Adipocyte (in vitro differentiated cells): ENCODE measurements at regions not wholly inside any gene's neighbourhood (a gene's known extent, or its start where the extent isn't known, plus 50 kb on each side); places are given as distances from the start of the nearest gene placed in this dataset.

Source experiments
- DNase-seq: peaks from one replicate; pipeline ENCODE4 v3.0.0-alpha.2; 2015; ENCODE audit warnings: low read depth
- H3K27me3 ChIP-seq: replicated peaks from 2 replicates; pipeline ENCODE4 v1.7.0; 2013; ENCODE audit warnings: mild to moderate bottlenecking, low read length, moderate library complexity; ENCODE audit not compliant: control insufficient read depth, insufficient read depth
- H3K36me3 ChIP-seq: 2 replicates; pipeline ENCODE4 v1.7.0; 2013; ENCODE audit warnings: low read length, mild to moderate bottlenecking, moderate library complexity; ENCODE audit not compliant: control insufficient read depth, insufficient read depth, severe bottlenecking
- H3K4me1 ChIP-seq: 2 replicates; pipeline ENCODE4 v1.7.0; 2013; ENCODE audit warnings: mild to moderate bottlenecking, low read length, moderate library complexity; ENCODE audit not compliant: control insufficient read depth, insufficient read depth
- H3K4me3 ChIP-seq: 2 replicates; pipeline ENCODE4 v1.7.0; 2013; ENCODE audit warnings: mild to moderate bottlenecking, low read length, moderate library complexity
- H3K9ac ChIP-seq: 2 replicates; pipeline ENCODE4 v1.7.0; 2013; ENCODE audit warnings: mild to moderate bottlenecking, low read length, moderate library complexity
- H3K9me3 ChIP-seq: 2 replicates; pipeline ENCODE4 v1.7.0; 2013; ENCODE audit warnings: mild to moderate bottlenecking, low read length, moderate library complexity; ENCODE audit not compliant: control insufficient read depth

- Histone ChIP-seq H3K27me3 (no peaks in the 10 kb centered on the region), H3K4me3 (no peak overlapping the region), H3K9ac (no peak overlapping the region), H3K36me3 (no peaks in the 10 kb centered on the region), H3K9me3 (no peaks in the 10 kb centered on the region), H3K4me1 (no peaks in the 10 kb centered on the region)
- DNase-seq: no peak
Observed at GRCh38 chr5:18967637-18968036, 1020.4 kb downstream of the CDH18 start.

GRCh38 chr5:18968966-18969365 lies 1019.0 kb downstream of the CDH18 start:
- H3K4me1 ChIP-seq: no peaks in the 10 kb centered on the region

GRCh38 chr5:18970000-18970399 lies 1018.0 kb downstream of the CDH18 start:
- H3K4me1 ChIP-seq: no peaks in the 10 kb centered on the region
- no peaks in the 10 kb centered on the region for H3K9me3 ChIP-seq
- H3K9ac ChIP-seq: no peak overlapping the region
- no peaks in the 10 kb centered on the region for H3K27me3 ChIP-seq
- DNase-seq: no peak
- H3K36me3 ChIP-seq: no peaks in the 10 kb centered on the region
- no peak overlapping the region for H3K4me3 ChIP-seq

More at GRCh38 chr5:18968966-18969365, 1019.0 kb downstream of the CDH18 start:
- no peak for DNase-seq
- no peak overlapping the region for H3K9ac ChIP-seq
- no peaks in the 10 kb centered on the region for H3K9me3 ChIP-seq
- H3K4me3 ChIP-seq: no peak overlapping the region
- H3K36me3 ChIP-seq: no peaks in the 10 kb centered on the region
- no peaks in the 10 kb centered on the region for H3K27me3 ChIP-seq

DNA sequence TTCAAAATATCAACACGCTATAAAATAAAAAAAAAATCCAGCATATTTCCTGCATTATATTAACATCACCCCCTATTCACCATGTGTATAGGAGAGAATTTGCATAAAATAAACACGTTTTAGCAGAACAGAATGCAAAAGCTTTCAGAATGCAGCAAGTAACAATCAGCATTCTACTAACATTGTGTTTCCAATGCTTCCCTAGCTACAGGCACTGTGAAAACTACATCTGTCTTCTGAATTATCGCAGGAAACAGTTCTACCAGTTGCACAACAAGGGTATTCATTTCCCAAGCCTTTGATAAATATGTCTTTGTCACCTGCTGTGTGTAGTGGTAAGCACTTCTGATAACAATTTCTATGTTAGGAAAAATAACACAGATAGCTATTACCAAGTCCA lies 1015.8 kb downstream of the CDH18 start:
- Histone ChIP-seq H3K9ac (no peak overlapping the region), H3K27me3 (no peaks in the 10 kb centered on the region), H3K4me1 (no peaks in the 10 kb centered on the region), H3K4me3 (no peak overlapping the region), H3K36me3 (no peaks in the 10 kb centered on the region), H3K9me3 (no peaks in the 10 kb centered on the region)
- DNase-seq: no peak

- no peak for DNase-seq
- H3K36me3 ChIP-seq: no peaks in the 10 kb centered on the region
- H3K9ac ChIP-seq: no peak overlapping the region
- no peak overlapping the region for H3K4me3 ChIP-seq
- H3K27me3 ChIP-seq: no peaks in the 10 kb centered on the region
- H3K4me1 ChIP-seq: no peaks in the 10 kb centered on the region
- H3K9me3 ChIP-seq: no peaks in the 10 kb centered on the region
Observed at GRCh38 chr5:18975624-18976023, 1012.4 kb downstream of the CDH18 start.

DNA sequence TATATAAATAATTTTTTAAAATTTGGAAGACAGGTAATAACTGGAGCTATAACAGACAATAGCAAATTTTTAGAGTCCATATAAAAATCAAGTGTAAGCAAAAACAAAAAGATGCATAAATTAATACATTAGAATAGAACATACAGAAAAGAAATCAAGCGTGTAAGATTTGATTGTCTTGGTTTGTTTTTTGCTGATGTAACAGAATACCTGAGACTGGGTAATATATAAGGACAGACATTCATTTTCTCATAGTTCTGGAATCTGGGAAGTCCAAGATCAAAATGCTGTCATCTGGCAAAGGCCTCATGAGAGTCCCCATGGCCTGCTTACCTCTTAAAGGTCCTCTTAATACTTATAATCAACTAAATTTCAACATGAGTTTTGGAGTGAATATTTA lies 1010.1 kb downstream of the CDH18 start:
- H3K9ac ChIP-seq: no peak overlapping the region
- no peaks in the 10 kb centered on the region for H3K27me3 ChIP-seq
- H3K4me1 ChIP-seq: no peaks in the 10 kb centered on the region
- peaks cover 5% of the 10 kb centered on the region for H3K9me3 ChIP-seq
- H3K36me3 ChIP-seq: no peaks in the 10 kb centered on the region
- H3K4me3 ChIP-seq: no peak overlapping the region
- no peak for DNase-seq

DNA sequence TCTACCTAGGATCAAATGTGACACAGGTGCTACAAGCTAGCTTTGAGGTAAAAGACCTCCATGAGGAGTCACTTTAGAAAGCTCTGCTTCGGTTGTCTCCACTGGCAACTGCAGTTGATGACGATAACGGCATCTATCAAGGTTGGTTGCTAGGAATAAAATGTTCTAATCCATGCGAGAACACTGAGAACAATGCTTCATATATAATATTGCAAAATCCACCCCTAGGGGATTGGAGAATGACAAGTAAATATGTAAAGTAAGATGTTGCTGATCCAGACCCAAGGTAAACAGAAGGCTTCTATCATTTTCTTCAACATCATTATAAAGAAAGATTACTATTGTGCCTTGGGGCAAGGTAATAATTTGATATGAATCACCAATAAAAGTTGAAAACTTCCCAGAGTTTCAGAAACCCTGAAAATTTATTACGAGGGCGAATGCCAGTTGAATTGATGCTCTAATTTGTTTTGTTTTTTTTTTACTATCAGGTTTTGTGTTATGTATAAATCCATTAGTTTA lies 1003.4 kb downstream of the CDH18 start:
- H3K4me1 ChIP-seq: no peaks in the 10 kb centered on the region
- no peak for DNase-seq
- no peak overlapping the region for H3K4me3 ChIP-seq
- H3K36me3 ChIP-seq: no peaks in the 10 kb centered on the region
- H3K9me3 ChIP-seq: peaks cover 6% of the 10 kb centered on the region
- no peaks in the 10 kb centered on the region for H3K27me3 ChIP-seq
- H3K9ac ChIP-seq: no peak overlapping the region

GRCh38 chr5:18985171-18985758 lies 1002.7 kb downstream of the CDH18 start:
- H3K9ac ChIP-seq: no peak overlapping the region
- H3K4me3 ChIP-seq: no peak overlapping the region
- no peak for DNase-seq
- no peaks in the 10 kb centered on the region for H3K36me3 ChIP-seq
- H3K4me1 ChIP-seq: no peaks in the 10 kb centered on the region
- peaks cover 6% of the 10 kb centered on the region for H3K9me3 ChIP-seq
- no peaks in the 10 kb centered on the region for H3K27me3 ChIP-seq

DNA sequence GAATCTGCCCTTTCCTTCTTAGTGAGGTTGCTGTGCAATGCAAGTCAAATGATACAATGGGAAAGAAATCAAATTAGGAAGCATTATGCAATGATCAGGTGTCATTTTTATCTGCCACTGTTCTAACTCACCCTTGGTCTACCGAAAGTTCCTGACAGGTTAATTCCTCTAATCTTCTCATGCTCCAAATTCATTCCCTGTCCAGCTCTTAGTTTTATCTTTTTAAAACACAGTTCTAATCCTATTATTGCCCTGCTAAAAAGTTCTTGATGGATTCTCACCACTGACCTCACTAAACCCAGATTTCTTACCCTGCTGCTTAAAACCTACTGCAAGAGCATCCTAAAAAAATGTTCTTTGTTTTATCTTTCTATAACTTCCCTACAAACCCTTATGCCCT lies 1000.9 kb downstream of the CDH18 start:
- Histone ChIP-seq H3K9ac (no peak overlapping the region), H3K27me3 (no peaks in the 10 kb centered on the region), H3K9me3 (peaks cover 6% of the 10 kb centered on the region), H3K36me3 (no peaks in the 10 kb centered on the region), H3K4me1 (no peaks in the 10 kb centered on the region), H3K4me3 (no peak overlapping the region)
- DNase-seq: no peak

DNA sequence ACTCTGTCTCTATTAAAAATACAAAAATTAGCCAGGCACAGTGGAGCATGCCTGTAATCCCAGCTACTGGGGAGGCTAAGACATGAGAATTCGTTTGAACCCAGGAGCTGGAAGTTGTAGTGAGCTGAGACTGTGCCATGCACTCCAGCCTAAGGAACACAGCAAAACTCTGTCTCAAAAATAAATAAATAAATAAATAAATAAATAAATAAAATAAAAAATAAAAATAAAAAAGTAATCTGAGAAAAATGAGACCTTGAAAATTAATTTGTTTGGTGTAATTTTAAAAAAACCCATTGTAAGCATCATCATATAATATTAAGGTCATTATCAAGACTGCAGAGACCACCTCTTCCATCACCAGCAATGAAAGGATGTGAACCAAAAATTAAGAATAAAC lies 997.1 kb downstream of the CDH18 start:
- Histone ChIP-seq H3K36me3 (no peaks in the 10 kb centered on the region), H3K9me3 (no peaks in the 10 kb centered on the region), H3K4me3 (no peak overlapping the region), H3K4me1 (no peaks in the 10 kb centered on the region), H3K9ac (no peak overlapping the region), H3K27me3 (no peaks in the 10 kb centered on the region)
- no peak for DNase-seq

DNA sequence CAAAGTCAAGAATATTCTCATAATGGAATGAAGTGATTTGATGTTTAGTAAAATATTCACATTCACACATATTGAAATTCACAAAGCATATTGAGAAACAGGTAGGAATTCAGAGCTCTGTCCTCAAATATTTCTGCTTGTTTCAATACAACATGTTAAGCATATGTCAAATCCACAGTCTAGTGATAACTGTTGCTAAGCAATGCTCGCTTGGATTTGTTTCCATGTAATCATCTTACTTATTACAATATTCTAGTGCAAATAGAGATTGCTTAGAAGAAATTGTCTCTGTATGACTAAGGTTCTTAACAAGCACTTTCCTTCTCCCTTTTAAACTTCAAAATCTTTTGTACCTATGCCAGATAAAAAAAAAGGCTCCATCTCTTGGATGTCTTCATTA lies 995.7 kb downstream of the CDH18 start:
- no peak overlapping the region for H3K4me3 ChIP-seq
- DNase-seq: no peak
- no peaks in the 10 kb centered on the region for H3K27me3 ChIP-seq
- no peaks in the 10 kb centered on the region for H3K36me3 ChIP-seq
- H3K9ac ChIP-seq: no peak overlapping the region
- no peaks in the 10 kb centered on the region for H3K9me3 ChIP-seq
- H3K4me1 ChIP-seq: no peaks in the 10 kb centered on the region

DNA sequence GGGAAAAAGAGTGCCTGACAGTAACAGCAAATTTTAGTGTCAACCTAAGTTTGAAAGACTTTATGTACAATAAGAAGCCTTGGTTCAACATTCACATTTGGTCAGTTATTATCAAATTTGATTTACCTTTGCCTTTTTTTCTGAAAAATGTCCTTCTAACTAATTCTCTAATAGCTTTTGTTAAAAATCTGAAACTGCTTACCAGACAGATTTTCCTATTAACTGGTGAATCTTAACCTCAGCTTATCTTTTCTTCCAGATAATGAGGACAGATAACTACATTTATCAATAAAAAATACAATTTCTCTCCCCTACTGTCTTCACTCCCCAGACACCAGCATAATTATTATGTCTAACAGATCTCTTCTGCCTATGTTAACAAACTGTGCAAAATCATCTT lies 988.5 kb downstream of the CDH18 start:
- no peak for DNase-seq
- no peak overlapping the region for H3K4me3 ChIP-seq
- no peaks in the 10 kb centered on the region for H3K36me3 ChIP-seq
- H3K4me1 ChIP-seq: no peaks in the 10 kb centered on the region
- no peak overlapping the region for H3K9ac ChIP-seq
- no peaks in the 10 kb centered on the region for H3K9me3 ChIP-seq
- H3K27me3 ChIP-seq: no peaks in the 10 kb centered on the region
